Medulla oblongata (tissue), 1 donor: ENCODE measurements at regions not wholly inside any gene's neighbourhood (a gene's known extent, or its start where the extent isn't known, plus 50 kb on each side); places are given as distances from the start of the nearest gene placed in this dataset.
"Not testable (repeated sequence)": the region's sequence is repeated elsewhere in the genome, so short reads cannot be mapped to it uniquely, and the experiment has no call there.

ENCODE experiments used
- DNase-seq: peaks from one replicate; pipeline ENCODE4 v3.0.0-alpha.2; 2015; ENCODE audit errors: extremely low spot score

GRCh38 chrX:40530509-40530908 is 50.3 kb upstream of the ATP6AP2 start:
- no peak for DNase-seq

GRCh38 chrX:40527543-40527942 is 53.2 kb upstream of the ATP6AP2 start:
- no peak for DNase-seq

DNA sequence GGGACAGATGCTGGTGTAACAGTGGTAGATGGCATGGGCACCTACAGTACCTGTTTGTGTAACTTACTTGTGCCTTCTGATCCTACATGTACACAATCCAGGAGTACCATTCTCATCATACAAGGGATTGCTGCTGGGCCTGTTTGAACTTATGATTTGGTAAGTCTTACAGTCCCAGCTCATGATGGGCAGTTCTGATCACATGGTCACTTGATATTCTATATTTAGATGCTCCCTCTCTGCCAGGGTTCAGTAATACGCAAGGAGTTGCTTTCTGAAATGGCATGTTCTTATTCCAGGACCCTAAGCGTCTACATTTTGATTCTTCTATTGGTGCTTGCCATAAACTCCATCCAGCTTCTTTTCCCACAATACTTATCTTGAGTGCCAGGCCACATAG is 54.4 kb upstream of the ATP6AP2 start:
- DNase-seq, result no peak

DNA sequence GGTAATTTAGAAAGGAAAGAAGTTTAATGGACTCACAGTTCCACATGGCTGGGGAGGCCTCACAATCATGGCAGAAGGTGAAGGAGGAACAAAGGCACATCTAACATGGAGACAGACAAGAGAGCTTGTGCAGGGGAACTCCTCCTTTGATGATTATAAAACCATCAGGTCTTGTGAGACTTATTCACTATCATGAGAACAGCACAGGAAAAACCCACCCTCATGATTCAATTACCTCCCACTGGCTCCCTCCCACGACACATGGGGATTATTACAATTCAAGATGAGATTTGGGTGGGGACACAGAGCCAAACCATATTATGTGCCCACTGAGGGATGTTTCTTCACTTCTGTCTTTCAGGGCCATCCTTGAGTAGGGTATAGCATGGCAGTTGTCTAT is 54.9 kb upstream of the ATP6AP2 start:
- DNase-seq, result not testable (repeated sequence)

DNA sequence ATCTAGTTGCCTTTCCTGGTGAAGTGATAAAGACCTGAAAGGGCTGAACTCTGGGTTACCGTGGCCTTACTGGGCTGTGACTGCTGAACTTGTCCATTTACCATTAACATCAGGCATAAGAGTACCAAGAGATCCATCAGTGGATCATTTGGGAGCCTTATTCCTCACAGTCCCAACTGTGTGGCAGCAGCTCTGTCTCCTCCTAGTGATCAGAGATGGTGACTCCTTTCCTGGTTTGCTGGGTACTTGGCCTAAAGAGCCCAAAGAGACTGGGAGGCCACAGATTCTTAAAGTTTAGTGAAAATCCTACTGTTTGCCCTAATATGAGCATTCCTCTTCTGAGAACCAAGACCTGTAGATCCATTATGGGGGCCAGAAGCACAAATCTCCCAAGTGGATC is 56.3 kb upstream of the ATP6AP2 start:
- DNase-seq, result no peak

GRCh38 chrX:40523852-40524251 is 56.9 kb upstream of the ATP6AP2 start:
- no peak for DNase-seq

DNA sequence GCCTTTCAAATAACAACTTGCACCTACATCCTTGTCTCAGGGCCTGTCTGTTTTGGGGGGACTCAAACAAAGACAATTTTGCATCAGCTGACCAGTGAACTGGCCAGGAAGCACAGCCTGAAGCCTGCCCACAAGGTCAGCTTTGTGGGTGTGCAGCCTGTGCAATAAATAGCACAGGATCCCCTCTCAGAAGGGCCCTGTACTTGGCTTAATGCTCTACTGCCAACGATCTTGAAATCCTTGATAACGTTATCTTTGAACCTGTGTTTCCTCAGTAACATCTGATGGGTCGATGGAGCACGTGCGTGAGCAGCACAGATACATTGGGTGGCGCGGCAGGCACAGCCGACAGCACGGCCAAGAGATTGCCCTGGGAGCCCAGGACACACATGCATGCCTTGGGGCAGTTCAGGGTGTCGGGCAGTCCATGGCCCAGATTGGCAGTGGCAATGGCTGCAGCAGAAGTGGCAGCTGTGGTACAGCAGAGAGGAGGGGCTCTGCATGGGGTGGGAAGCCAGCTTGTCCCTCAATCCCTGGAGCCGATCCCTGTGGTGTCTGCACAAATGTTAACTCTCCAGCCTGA is 58.8 kb upstream of the ATP6AP2 start:
- peak; percentile 3 for DNase-seq

GRCh38 chrX:40514376-40514775 is 66.4 kb upstream of the ATP6AP2 start:
- DNase-seq, result no peak

GRCh38 chrX:40513835-40514234 is 66.9 kb upstream of the ATP6AP2 start:
- DNase-seq, result no peak

DNA sequence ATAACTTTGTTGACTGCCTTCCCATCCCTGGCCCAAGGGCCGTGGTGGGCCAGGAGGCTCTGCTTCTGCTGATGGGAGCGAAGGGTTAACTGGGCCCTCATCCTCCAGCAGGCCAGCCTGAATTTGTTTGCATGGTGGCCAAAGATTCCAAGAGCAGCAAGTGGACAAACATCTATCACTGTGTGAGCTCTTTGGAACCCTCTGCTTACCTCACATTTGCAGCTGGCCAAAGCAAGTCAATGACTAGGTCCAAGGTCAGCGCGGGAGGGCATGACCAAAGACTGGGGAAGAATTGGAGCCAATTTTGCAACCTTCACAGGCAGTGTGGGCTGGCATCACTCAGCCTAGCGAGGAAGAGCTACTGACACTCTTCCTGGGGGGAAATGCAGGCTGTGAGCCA is 67.8 kb upstream of the ATP6AP2 start:
- no peak for DNase-seq

GRCh38 chrX:40511258-40511657 is 69.5 kb upstream of the ATP6AP2 start:
- DNase-seq, result no peak

DNA sequence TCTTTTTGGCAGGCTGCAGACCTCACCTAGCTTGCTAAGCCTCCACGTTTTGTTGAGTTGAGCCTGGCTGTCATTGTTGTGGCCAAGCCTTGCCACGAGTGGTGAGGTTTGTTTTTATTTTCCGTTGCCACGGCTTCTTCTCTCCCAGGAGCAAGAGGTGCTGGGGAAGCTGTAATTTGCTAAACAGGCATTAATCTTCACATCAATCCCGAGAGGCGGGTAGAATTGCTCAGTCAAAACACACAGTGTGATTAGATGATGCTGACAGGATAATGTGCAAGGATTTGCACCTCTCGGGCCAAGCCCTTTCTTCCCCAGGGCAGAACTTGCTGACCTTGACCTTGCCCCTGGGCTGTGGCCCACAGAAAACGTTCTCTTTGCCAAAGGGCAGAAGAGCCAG is 72.2 kb upstream of the ATP6AP2 start:
- no peak for DNase-seq

GRCh38 chrX:40506201-40506985 is 74.4 kb upstream of the ATP6AP2 start:
- no peak for DNase-seq

DNA sequence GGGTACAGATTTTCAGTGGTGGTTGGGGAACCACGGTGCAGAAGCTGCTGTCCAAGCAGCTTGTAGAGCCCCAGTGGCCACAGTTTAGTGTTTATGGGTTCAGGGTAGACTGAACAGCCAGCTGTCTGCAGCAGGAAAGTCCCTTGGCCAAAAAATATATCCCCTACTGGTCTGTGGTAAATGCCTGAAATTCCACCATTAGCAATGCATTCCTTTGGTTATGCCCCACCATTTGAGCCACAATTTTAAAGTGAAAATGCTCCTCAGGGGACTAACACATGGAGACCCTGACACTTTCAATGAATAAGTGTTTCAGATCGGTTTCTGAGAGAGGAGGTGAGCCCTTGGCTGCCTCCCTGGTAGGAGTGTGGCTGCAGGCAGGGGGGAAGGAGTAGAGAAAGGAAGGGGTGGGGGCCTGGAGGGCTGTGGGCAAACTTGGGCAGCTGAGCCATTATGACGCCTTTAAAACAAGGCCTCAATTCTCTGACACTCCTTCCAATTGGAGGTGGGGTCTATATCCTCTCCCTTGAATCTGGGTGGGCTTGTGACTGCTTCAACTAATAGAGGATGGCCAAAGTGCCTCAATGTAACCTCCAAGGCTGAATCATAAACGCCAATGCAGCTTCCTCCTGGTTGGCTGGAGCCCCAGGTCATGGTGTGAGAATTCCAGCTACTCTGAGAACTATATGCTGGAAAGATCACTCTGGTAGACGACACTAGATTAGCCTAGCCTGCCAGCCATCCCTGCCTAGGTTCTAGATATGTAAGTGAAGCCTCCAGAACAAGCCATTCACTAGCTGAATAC is 75.8 kb upstream of the ATP6AP2 start:
- no peak for DNase-seq

- no peak for DNase-seq
Measured at GRCh38 chrX:40503094-40503493, 77.7 kb upstream of the ATP6AP2 start.

- DNase-seq, result no peak
Measured at GRCh38 chrX:40502688-40503087, 78.1 kb upstream of the ATP6AP2 start.

GRCh38 chrX:40501164-40501855 is 79.5 kb upstream of the ATP6AP2 start:
- no peak for DNase-seq

DNA sequence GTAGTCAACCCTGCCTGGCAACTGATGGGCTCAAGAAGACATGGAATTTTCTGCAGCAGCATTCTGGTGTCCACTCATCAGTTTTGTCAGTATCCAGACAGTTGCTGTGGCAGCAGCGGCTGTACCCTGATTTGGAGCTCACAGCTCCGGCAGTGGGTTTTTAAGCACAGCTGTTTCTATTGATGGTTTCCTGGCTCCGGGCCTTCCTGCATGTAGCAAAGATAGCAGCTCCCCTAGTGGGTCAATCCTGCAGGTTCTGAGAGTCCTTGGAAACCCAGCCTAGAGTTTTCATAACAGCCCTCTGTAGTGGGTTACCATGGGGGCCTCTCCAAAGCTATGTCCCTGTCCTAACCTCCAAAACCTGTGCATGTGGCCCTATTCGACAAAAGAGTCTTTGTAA is 84.0 kb upstream of the ATP6AP2 start:
- peak; percentile 17 for DNase-seq

GRCh38 chrX:40495659-40496058 is 85.1 kb upstream of the ATP6AP2 start:
- DNase-seq, result no peak

- DNase-seq, result no peak
Measured at GRCh38 chrX:40494005-40494404, 86.8 kb upstream of the ATP6AP2 start.

DNA sequence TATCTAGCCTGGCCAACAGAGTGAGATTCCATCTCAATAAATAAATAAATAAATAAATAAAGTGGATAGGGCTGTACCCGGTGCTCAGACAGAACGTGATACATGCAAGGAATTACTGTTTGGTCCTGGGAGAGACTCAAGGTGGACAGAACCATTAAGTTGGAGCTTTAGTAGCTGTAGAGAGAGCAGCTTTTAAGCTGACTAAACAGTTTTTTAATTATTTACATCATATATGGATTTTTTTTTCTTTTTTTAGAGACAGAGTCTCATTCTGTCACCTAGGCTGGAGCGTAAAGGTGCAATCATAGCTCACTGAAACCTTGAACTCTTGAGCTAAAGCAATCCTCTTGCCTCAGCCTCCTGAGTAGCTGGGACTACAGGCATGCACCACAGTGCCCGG is 92.5 kb upstream of the ATP6AP2 start:
- no peak for DNase-seq

DNA sequence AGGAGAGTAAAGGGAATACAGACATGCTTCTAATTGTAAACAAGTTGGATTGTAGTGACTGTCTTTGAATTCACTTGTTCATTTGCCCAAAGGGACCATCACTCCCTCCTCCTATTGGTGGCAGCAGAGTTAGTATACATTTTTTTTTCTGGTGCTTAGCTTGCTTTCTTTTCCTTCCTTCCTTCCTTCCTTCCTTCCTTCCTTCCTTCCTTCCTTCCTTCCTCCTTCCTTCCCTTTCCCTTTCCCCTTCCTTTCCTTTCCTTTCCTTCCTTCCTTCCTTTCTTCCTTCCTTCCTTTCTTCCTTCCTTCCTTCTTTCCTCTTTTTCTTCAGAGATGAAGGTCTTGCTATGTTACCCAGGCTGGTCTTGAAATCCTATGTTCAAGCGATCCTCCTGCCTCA is 94.8 kb upstream of the ATP6AP2 start:
- no peak for DNase-seq
